ENCODE measurements at regions not wholly inside any gene's neighbourhood (a gene's known extent, or its start where the extent isn't known, plus 50 kb on each side); places are given as distances from the start of the nearest gene placed in this dataset.

DNA sequence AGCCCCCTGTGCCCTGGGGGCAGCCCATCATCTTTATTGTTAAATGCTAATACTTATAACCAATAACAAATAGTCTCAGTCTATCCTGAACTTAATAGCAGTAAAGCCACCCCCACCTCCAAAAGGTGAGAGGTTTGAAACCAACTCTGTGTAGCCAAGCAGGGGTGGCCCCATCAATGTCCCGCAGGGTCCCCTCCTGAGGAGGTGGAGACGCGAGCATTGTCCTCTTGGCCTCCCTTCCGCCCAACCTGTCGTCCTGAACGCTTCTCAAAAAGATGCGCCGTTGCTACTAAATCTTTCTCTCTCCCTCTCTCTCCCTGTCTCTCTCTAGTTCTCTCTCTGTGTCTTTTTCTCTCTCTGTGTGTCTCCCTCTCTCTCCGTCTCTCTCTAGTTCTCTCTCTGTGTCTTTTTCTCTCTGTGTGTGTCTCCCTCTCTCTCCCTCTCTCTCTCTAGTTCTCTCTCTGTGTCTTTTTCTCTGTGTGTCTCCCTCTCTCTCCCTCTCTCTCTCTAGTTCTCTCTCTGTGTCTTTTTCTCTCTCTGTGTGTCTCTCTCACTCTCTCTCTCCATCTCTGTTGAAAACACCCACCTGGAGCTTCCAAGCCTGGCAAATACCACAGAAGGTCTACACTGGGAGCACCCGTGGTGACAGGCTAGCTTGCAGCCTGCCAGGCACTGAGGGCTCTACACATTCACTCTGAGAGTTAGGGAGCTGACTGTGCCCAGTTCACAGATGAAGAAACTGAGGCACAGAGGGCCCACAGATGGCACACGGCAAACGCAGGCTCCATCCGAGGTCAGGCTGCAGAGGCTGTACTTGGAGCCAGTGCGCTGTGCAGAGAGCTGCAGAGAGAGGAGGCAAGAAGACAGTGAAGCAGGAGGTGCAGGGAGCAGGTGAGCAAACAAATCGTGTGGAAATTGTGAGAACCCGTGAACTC is 185.9 kb downstream of the C16orf95 start:
- TF ChIP-seq EZH2phosphoT487 (IDR thresholded peaks at IDR 0.05; ENCODE audit: low read length) (no peak), CTCF (IDR thresholded peaks at IDR 0.05; ENCODE audit: low read length) (no peak)
